SK-N-SH (cell line): ENCODE measurements at regions not wholly inside any gene's neighbourhood (a gene's known extent, or its start where the extent isn't known, plus 50 kb on each side); places are given as distances from the start of the nearest gene placed in this dataset.

Experiments
- CTCF ChIA-PET: fragments of 300-600, 350-600 bp; formaldehyde crosslinking; extraction: SDS; loops from one replicate; lab custom pipeline; 2021; lab: Yijun Ruan, JAX
- POLR2A ChIA-PET: fragments of 350-600 bp; sonication (Branson Sonifier 250); formaldehyde crosslinking; extraction: SDS; loops from one replicate; lab custom pipeline; 2020; ENCODE audit warnings: antibody characterized with exemption, inconsistent platforms; lab: Yijun Ruan, JAX
- DNase-seq: peaks from one replicate; pipeline ENCODE4 v3.0.0; 2012
- H2AFZ ChIP-seq: fragments of 200-600 bp; sonication (generic); 2 replicates; pipeline ENCODE4 v1.8.1; 2016; ENCODE audit warnings: antibody characterized with exemption, mild to moderate bottlenecking, low read depth
- H3F3A ChIP-seq: fragments of 200-600 bp; sonication (generic); replicated peaks from 2 replicates; pipeline ENCODE3; 2016; ENCODE audit warnings: antibody characterized with exemption, mild to moderate bottlenecking; ENCODE audit not compliant: insufficient read depth
- H3K27ac ChIP-seq, 2 experiments: fragments of 200-500 bp in 1 of 2; fragments of 200-600 bp in 1 of 2; sonication (Bioruptor generic) in 1 of 2; sonication (generic), shearing (Covaris generic) in 1 of 2; 2 replicates each; pipeline versions ENCODE4 v1.5.1 to v1.6.1; 2014 to 2016; ENCODE audit warnings: low read depth in 2 of 2, inconsistent platforms in 1 of 2, low read length in 1 of 2, mild to moderate bottlenecking in 1 of 2, mixed read lengths in 1 of 2
- H3K27me3 ChIP-seq: fragments of 200-600 bp; sonication (generic), shearing (Covaris generic); 2 replicates; pipeline ENCODE4 v1.6.1; 2016; ENCODE audit warnings: mixed run types; ENCODE audit not compliant: insufficient read depth
- H3K36me3 ChIP-seq, 2 experiments: fragments of 200-500 bp in 1 of 2; fragments of 200-600 bp in 1 of 2; sonication (Bioruptor generic) in 1 of 2; sonication (generic) in 1 of 2; replicated peaks in 1 of 2; 2 replicates each; pipeline versions ENCODE3 to v1.5.1; 2014 to 2016; ENCODE audit warnings: low read length in 1 of 2, mild to moderate bottlenecking in 1 of 2; ENCODE audit not compliant: insufficient read depth in 2 of 2, control insufficient read depth in 1 of 2
- H3K4me1 ChIP-seq, 2 experiments: fragments of 200-500 bp in 1 of 2; fragments of 200-600 bp in 1 of 2; sonication (Bioruptor generic) in 1 of 2; sonication (generic), shearing (Covaris generic) in 1 of 2; 2 replicates each; pipeline versions ENCODE4 v1.5.1 to v1.6.1; 2014 to 2016; ENCODE audit warnings: low read depth in 1 of 2, low read length in 1 of 2, mixed run types in 1 of 2; ENCODE audit not compliant: insufficient read depth in 2 of 2, control insufficient read depth in 1 of 2
- H3K4me2 ChIP-seq: fragments of 200-600 bp; sonication (generic), shearing (Covaris generic); 2 replicates; pipeline ENCODE4 v1.6.1; 2017; ENCODE audit warnings: mixed run types
- H3K4me3 ChIP-seq, 2 experiments: fragments of 200-500 bp in 1 of 2; fragments of 200-600 bp in 1 of 2; sonication (Bioruptor generic) in 1 of 2; sonication (generic), shearing (Covaris generic) in 1 of 2; 2 replicates each; pipeline versions ENCODE4 v1.5.1 to v1.8.1; 2014 to 2016; ENCODE audit warnings: low read depth in 2 of 2, inconsistent platforms in 1 of 2, low read length in 1 of 2, mild to moderate bottlenecking in 1 of 2, mixed read lengths in 1 of 2, moderate library complexity in 1 of 2
- H3K79me2 ChIP-seq: fragments of 200-600 bp; sonication (generic); 2 replicates; pipeline ENCODE4 v1.8.1; 2017; ENCODE audit warnings: mild to moderate bottlenecking; ENCODE audit not compliant: insufficient read depth
- H3K9ac ChIP-seq: fragments of 200-600 bp; sonication (generic); 2 replicates; pipeline ENCODE4 v1.6.1; 2017; ENCODE audit warnings: mixed run types
- H3K9me2 ChIP-seq: fragments of 200-600 bp; sonication (generic); 2 replicates; pipeline ENCODE4 v1.6.1; 2017; ENCODE audit warnings: mixed run types
- H3K9me3 ChIP-seq: fragments of 200-600 bp; sonication (generic); 2 replicates; pipeline ENCODE4 v1.6.1; 2017; ENCODE audit warnings: mixed run types, mild to moderate bottlenecking, moderate library complexity
- H4K20me1 ChIP-seq: fragments of 200-600 bp; sonication (generic); 2 replicates; pipeline ENCODE4 v1.6.1; 2017; ENCODE audit warnings: mild to moderate bottlenecking, mixed run types; ENCODE audit not compliant: insufficient read depth
- CHD2 ChIP-seq: fragments of 150-350 bp; IDR thresholded peaks from 2 replicates; pipeline ENCODE4 v1.6.1; 2018; ENCODE audit warnings: low read length; ENCODE audit not compliant: partially characterized antibody
- CTCF ChIP-seq: fragments of 200-600 bp; sonication (generic); IDR thresholded peaks from 2 replicates; pipeline ENCODE4 v1.6.1; 2017; ENCODE audit warnings: antibody characterized with exemption, mild to moderate bottlenecking, moderate library complexity
- ELF1 ChIP-seq: IDR thresholded peaks from 2 replicates; pipeline ENCODE4 v1.4.0; 2012
- GABPA ChIP-seq: IDR thresholded peaks from 2 replicates; pipeline ENCODE4 v1.4.0; 2012; ENCODE audit warnings: low read depth, mild to moderate bottlenecking
- IRF3 ChIP-seq: fragments of 150-350 bp; IDR thresholded peaks from 2 replicates; pipeline ENCODE4 v1.6.1; 2016; ENCODE audit warnings: mild to moderate bottlenecking, low read depth, low read length
- NRF1 ChIP-seq: IDR thresholded peaks from 2 replicates; pipeline ENCODE4 v1.6.1; 2012; ENCODE audit warnings: low read depth, mild to moderate bottlenecking, low read length
- SIN3A ChIP-seq: IDR thresholded peaks from 2 replicates; pipeline ENCODE4 v1.6.1; 2012; ENCODE audit warnings: low read depth, mild to moderate bottlenecking, low read length, moderate library complexity, borderline replicate concordance
- TCF12 ChIP-seq: IDR thresholded peaks from 2 replicates; pipeline ENCODE4 v1.4.0; 2012
- YY1 ChIP-seq: IDR thresholded peaks from 2 replicates; pipeline ENCODE4 v1.4.0; 2012; ENCODE audit warnings: low read depth, mild to moderate bottlenecking
- WGBS: methylation state at CpG from one replicate; pipeline ENCODE4 v1.1.6; 2017; ENCODE audit warnings: low lambda C conversion rate; 5-methylcytosine and 5-hydroxymethylcytosine counted together

GRCh38 chr20:56998438-56998837, 268.0 kb downstream of the BMP7 start:
- WGBS, result 3% methylated on average over 3 of the region's 3 CpGs
- H3K9ac ChIP-seq, result no peak overlapping the region
- DNase-seq, result no peak
- TF ChIP-seq IRF3 (no peak), SIN3A (no peak), NRF1 (no peak), ELF1 (no peak), CHD2 (no peak), GABPA (no peak)
- POLR2A ChIA-PET, result no interaction called here
- no peaks in the 10 kb centered on the region for H3F3A ChIP-seq
- no peaks in the 10 kb centered on the region for H3K9me3 ChIP-seq
- H4K20me1 ChIP-seq, result no peaks in the 10 kb centered on the region
- peaks cover 15% of the 10 kb centered on the region; the same call in 1 of the 2 replicates for H3K27me3 ChIP-seq
- CTCF ChIA-PET, result interaction anchor here (1.1 to 5.7 kb wide), 2 partner anchors 14 to 447 kb away, joined by 3 to 47 read pairs; no protein-coding TSS in a partner anchor
- H3K9me2 ChIP-seq, result no peaks in the 10 kb centered on the region
- no peak overlapping the region for H3K4me2 ChIP-seq
- no peaks in the 10 kb centered on the region for H3K4me1 ChIP-seq
- no peaks in the 10 kb centered on the region for H3K79me2 ChIP-seq
- H3K27ac ChIP-seq, result no peak overlapping the region
- no peak overlapping the region for H2AFZ ChIP-seq
- no peak overlapping the region for H3K4me3 ChIP-seq
- no peaks in the 10 kb centered on the region for H3K36me3 ChIP-seq

GRCh38 chr20:57000441-57000968, 265.9 kb downstream of the BMP7 start:
- H3K9ac ChIP-seq, result no peak overlapping the region
- no peaks in the 10 kb centered on the region for H3K9me3 ChIP-seq
- no peak overlapping the region for H2AFZ ChIP-seq
- 24% methylated on average over 12 of the region's 17 CpGs for WGBS
- no peaks in the 10 kb centered on the region for H3F3A ChIP-seq
- H3K27me3 ChIP-seq, result peaks cover 21% of the 10 kb centered on the region; the same call in 1 of the 2 replicates
- TF ChIP-seq YY1, result no peak
- TF ChIP-seq TCF12, result no peak
- no peak for DNase-seq
- no peak overlapping the region for H3K4me2 ChIP-seq
- H3K9me2 ChIP-seq, result no peaks in the 10 kb centered on the region
- ChIA-PET CTCF (no interaction called here), POLR2A (no interaction called here)
- H3K79me2 ChIP-seq, result no peaks in the 10 kb centered on the region
- H3K4me3 ChIP-seq, result no peak overlapping the region
- no peaks in the 10 kb centered on the region for H3K36me3 ChIP-seq
- no peaks in the 10 kb centered on the region for H3K4me1 ChIP-seq
- no peak overlapping the region for H3K27ac ChIP-seq
- H4K20me1 ChIP-seq, result no peaks in the 10 kb centered on the region

GRCh38 chr20:57001126-57001767, 265.2 kb downstream of the BMP7 start:
- Histone ChIP-seq H4K20me1 (no peaks in the 10 kb centered on the region), H3F3A (no peaks in the 10 kb centered on the region), H3K4me3 (no peak overlapping the region), H3K9ac (no peak overlapping the region), H3K9me3 (no peaks in the 10 kb centered on the region), H3K4me2 (no peak overlapping the region), H2AFZ (no peak overlapping the region), H3K79me2 (no peaks in the 10 kb centered on the region), H3K4me1 (no peaks in the 10 kb centered on the region), H3K27ac (no peak overlapping the region), H3K27me3 (peaks cover 21% of the 10 kb centered on the region; the same call in 1 of the 2 replicates), H3K9me2 (no peaks in the 10 kb centered on the region), H3K36me3 (no peaks in the 10 kb centered on the region)
- 14% methylated on average over 6 of the region's 12 CpGs for WGBS
- ChIA-PET CTCF (interaction anchor here (1.1 kb wide), 1 partner anchor 26 kb away, joined by 4 read pairs; no protein-coding TSS in a partner anchor), POLR2A (no interaction called here)
- no peak for TF ChIP-seq NRF1
- no peak for TF ChIP-seq GABPA
- TF ChIP-seq CTCF, result no peak
- DNase-seq, result no peak
